ENCODE measurements at regions not wholly inside any gene's neighbourhood (a gene's known extent, or its start where the extent isn't known, plus 50 kb on each side); places are given as distances from the start of the nearest gene placed in this dataset.

DNA sequence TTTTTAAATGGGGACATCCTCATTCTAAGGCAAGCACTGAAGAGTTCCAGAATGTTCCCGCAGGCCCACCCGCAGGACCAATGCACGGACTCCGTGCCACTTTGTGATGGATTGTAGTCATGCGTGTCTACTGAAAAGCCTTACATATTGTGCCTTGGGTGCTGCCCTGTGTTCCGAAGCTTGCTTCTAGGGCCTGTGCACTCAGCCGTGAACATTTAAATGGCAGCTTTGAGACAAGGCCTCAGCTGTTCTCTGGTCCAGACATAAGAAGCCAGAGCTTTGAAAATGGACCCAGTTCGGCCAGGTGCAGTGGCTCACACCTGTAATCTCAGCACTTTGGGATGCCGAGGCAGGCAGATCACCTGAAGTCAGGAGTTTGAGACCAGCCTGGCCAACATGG, 75.3 kb upstream of the CACNA1A start:
- no peaks in the 10 kb centered on the region for H3K4me1 ChIP-seq (ENCODE audit: insufficient read depth, low read length)
- no peak for DNase-seq
- H3K9me3 ChIP-seq (ENCODE audit: low read length), result peaks cover 6% of the 10 kb centered on the region; the same call in 1 of the 2 replicates
- intact Hi-C loops (cut with micrococcal nuclease), result loop anchor here (10.0 kb wide), 1 partner anchor 147 kb away; no protein-coding TSS in a partner anchor
- ATAC-seq, result no peak
- no peak overlapping the region for H3K9ac ChIP-seq (ENCODE audit: low read length)
- H3K4me2 ChIP-seq (ENCODE audit: low read length), result no peak overlapping the region
- no peaks in the 10 kb centered on the region for H3K36me3 ChIP-seq (ENCODE audit: low read depth, low read length)
- no peak for TF ChIP-seq EZH2 (IDR thresholded peaks at IDR 0.05; ENCODE audit: low read length, unreplicated experiment)
- no peak for TF ChIP-seq EZH2phosphoT487 (IDR thresholded peaks at IDR 0.05; ENCODE audit: borderline replicate concordance, low read length)
- TF ChIP-seq, protein P1, sequence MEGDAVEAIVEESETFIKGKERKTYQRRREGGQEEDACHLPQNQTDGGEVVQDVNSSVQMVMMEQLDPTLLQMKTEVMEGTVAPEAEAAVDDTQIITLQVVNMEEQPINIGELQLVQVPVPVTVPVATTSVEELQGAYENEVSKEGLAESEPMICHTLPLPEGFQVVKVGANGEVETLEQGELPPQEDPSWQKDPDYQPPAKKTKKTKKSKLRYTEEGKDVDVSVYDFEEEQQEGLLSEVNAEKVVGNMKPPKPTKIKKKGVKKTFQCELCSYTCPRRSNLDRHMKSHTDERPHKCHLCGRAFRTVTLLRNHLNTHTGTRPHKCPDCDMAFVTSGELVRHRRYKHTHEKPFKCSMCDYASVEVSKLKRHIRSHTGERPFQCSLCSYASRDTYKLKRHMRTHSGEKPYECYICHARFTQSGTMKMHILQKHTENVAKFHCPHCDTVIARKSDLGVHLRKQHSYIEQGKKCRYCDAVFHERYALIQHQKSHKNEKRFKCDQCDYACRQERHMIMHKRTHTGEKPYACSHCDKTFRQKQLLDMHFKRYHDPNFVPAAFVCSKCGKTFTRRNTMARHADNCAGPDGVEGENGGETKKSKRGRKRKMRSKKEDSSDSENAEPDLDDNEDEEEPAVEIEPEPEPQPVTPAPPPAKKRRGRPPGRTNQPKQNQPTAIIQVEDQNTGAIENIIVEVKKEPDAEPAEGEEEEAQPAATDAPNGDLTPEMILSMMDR (conservative IDR thresholded peaks at IDR 0.05; ENCODE audit: low read depth, low read length), result no peak
- no peak overlapping the region for H3K27ac ChIP-seq (ENCODE audit: low read length)
- ChIA-PET POLR2A (ENCODE audit: unreplicated experiment) (no interaction called here), CTCF (interaction anchor here (0.5 kb wide), 1 partner anchor 11 kb away, joined by 4 read pairs; no protein-coding TSS in a partner anchor)
- no peaks in the 10 kb centered on the region for H3K9me2 ChIP-seq (replicated peaks; ENCODE audit: low read length)
- no peak overlapping the region for H3K4me3 ChIP-seq (ENCODE audit: low read length)
- no peak overlapping the region for H2AFZ ChIP-seq (ENCODE audit: low read length)
- H3K27me3 ChIP-seq (ENCODE audit: low read length), result no peaks in the 10 kb centered on the region
- H4K20me1 ChIP-seq (ENCODE audit: low read length), result no peaks in the 10 kb centered on the region
- H3K79me2 ChIP-seq (ENCODE audit: low read length), result no peaks in the 10 kb centered on the region
- H3F3A ChIP-seq (ENCODE audit: low read length, unreplicated experiment), result no peaks in the 10 kb centered on the region
- BruUV-seq (replicated peaks), result no TSS peak

DNA sequence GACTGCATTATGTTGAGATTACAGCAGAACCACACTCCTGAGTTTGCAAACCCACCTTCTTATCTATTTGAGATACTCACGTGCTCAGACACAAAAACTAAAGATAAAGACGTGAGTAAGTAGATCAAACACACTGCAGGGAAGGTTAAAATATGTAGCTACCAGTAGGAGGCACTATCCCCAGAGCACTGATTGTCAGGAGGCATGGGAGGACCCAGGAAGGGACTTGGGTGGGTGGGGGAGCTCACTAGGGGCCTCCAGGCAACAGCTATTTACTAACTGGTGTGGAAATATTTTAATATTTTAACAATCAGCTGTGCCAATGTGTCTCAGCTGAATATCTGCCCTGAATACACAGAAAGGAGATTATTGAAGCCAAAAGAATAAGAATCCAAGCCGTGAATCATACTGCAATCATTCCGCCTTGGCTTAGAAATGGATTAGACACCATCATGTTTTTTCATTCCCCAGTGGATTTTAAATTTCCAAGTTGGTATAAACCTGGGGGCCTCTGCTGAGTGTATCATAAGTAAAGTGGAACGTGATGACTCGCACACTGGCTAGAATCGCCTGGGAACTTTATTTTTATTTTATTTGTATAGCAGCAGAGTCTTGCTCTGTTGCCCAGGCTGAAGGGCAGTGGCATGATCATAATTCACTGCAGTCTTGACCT, 73.2 kb upstream of the CACNA1A start:
- Histone ChIP-seq H3K9ac (ENCODE audit: low read length) (no peak overlapping the region), H3K27ac (ENCODE audit: low read length) (no peak overlapping the region), H3F3A (ENCODE audit: low read length, unreplicated experiment) (no peaks in the 10 kb centered on the region), H3K27me3 (ENCODE audit: low read length) (0 out of 2 replicates have a peak, but pooled peaks cover 3% of the 10 kb centered on the region), H2AFZ (ENCODE audit: low read length) (no peak overlapping the region), H3K9me3 (ENCODE audit: low read length) (peaks cover 8% of the 10 kb centered on the region; the same call in 1 of the 2 replicates), H3K4me1 (ENCODE audit: insufficient read depth, low read length) (no peaks in the 10 kb centered on the region), H4K20me1 (ENCODE audit: low read length) (no peaks in the 10 kb centered on the region), H3K4me3 (ENCODE audit: low read length) (no peak overlapping the region), H3K36me3 (ENCODE audit: low read depth, low read length) (no peaks in the 10 kb centered on the region), H3K79me2 (ENCODE audit: low read length) (no peaks in the 10 kb centered on the region), H3K9me2 (replicated peaks; ENCODE audit: low read length) (no peaks in the 10 kb centered on the region), H3K4me2 (ENCODE audit: low read length) (no peak overlapping the region)
- peak; percentile 32 for DNase-seq
- intact Hi-C loops (cut with micrococcal nuclease), result loop anchor here (10.0 kb wide), 1 partner anchor 145 kb away; no protein-coding TSS in a partner anchor
- TF ChIP-seq, protein P1 (conservative IDR thresholded peaks at IDR 0.05; ENCODE audit: low read depth, low read length), result peak; percentile 49
- TF ChIP-seq EZH2phosphoT487 (IDR thresholded peaks at IDR 0.05; ENCODE audit: borderline replicate concordance, low read length) (no peak), EZH2 (IDR thresholded peaks at IDR 0.05; ENCODE audit: low read length, unreplicated experiment) (no peak)
- CTCF ChIA-PET, result interaction anchor here (0.6 kb wide), 1 partner anchor 303 kb away, joined by 3 read pairs; no protein-coding TSS in a partner anchor
- POLR2A ChIA-PET (ENCODE audit: unreplicated experiment), result no interaction called here
- BruUV-seq (replicated peaks), result no TSS peak
- ATAC-seq, result peak; percentile 54

DNA sequence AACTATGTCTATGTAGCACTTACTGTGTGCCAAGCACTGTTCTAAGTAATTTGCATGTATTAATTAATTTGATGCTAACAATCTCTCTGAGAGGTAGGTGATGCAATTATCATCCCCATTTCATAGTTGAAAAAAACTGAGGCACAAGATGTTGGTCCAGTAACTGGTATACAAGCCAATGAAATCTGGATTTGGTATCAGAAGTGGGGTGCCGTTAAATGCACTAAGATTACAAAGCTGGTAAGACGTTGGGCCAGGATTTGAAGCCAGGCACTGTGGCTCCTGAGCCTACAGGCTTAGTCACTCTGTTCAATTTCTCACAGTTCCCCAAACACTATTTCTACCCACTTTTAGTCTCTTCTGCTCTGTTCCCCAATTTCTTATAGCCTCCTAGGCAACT, 70.4 kb upstream of the CACNA1A start:
- no TSS peak for BruUV-seq (replicated peaks)
- intact Hi-C loops (cut with micrococcal nuclease), result no loop called here
- CTCF ChIA-PET, result no interaction called here

More for the DNA sequence above, 70.4 kb upstream of the CACNA1A start:
- Histone ChIP-seq H3K4me1 (ENCODE audit: insufficient read depth, low read length) (no peaks in the 10 kb centered on the region), H3K9ac (ENCODE audit: low read length) (no peak overlapping the region), H3K4me2 (ENCODE audit: low read length) (no peak overlapping the region), H3K79me2 (ENCODE audit: low read length) (no peaks in the 10 kb centered on the region), H3F3A (ENCODE audit: low read length, unreplicated experiment) (no peaks in the 10 kb centered on the region), H2AFZ (ENCODE audit: low read length) (no peak overlapping the region), H3K9me2 (replicated peaks; ENCODE audit: low read length) (no peaks in the 10 kb centered on the region), H3K36me3 (ENCODE audit: low read depth, low read length) (no peaks in the 10 kb centered on the region), H4K20me1 (ENCODE audit: low read length) (no peaks in the 10 kb centered on the region), H3K4me3 (ENCODE audit: low read length) (no peak overlapping the region), H3K27ac (ENCODE audit: low read length) (no peak overlapping the region), H3K27me3 (ENCODE audit: low read length) (peaks cover 16% of the 10 kb centered on the region), H3K9me3 (ENCODE audit: low read length) (peaks cover 8% of the 10 kb centered on the region; the same call in 1 of the 2 replicates)
- POLR2A ChIA-PET (ENCODE audit: unreplicated experiment), result no interaction called here
- no peak for ATAC-seq
- no peak for TF ChIP-seq EZH2 (IDR thresholded peaks at IDR 0.05; ENCODE audit: low read length, unreplicated experiment)
- no peak for TF ChIP-seq EZH2phosphoT487 (IDR thresholded peaks at IDR 0.05; ENCODE audit: borderline replicate concordance, low read length)
- TF ChIP-seq, protein P1 (conservative IDR thresholded peaks at IDR 0.05; ENCODE audit: low read depth, low read length), result no peak
- no peak for DNase-seq

Measured in PC-3 (cell line).